T-helper 2 cell treated with Interferon-gamma antibody and Interleukin-4, amounts not matched to agents 100 ng/mL and 5 ng/mL, for 36 hours (primary cell): ENCODE measurements at regions not wholly inside any gene's neighbourhood (a gene's known extent, or its start where the extent isn't known, plus 50 kb on each side); places are given as distances from the start of the nearest gene placed in this dataset.
"Not testable (repeated sequence)": the region's sequence is repeated elsewhere in the genome, so short reads cannot be mapped to it uniquely, and the experiment has no call there.

ENCODE experiments used
- intact Hi-C: fragments of 100-400 bp; cut with micrococcal nuclease; formaldehyde crosslinking; loops from one replicate; pipeline ENCODE4 v1.15.1; 2023

GRCh38 chr4:151559595-151559994 lies 150.6 kb downstream of the FHIP1A start:
- intact Hi-C loops: no loop called here

- intact Hi-C loops: no loop called here
These were observed 152.7 kb downstream of the FHIP1A start for GRCh38 chr4:151561551-151562256.

- intact Hi-C loops: no loop called here
These were observed 154.2 kb downstream of the FHIP1A start for GRCh38 chr4:151563194-151563593.

GRCh38 chr4:151564321-151564720 lies 155.3 kb downstream of the FHIP1A start:
- intact Hi-C loops: no loop called here

GRCh38 chr4:151565583-151565982 lies 156.6 kb downstream of the FHIP1A start:
- intact Hi-C loops: no loop called here

GRCh38 chr4:151566053-151566452 lies 157.1 kb downstream of the FHIP1A start:
- intact Hi-C loops: no loop called here

GRCh38 chr4:151567056-151567455 lies 158.1 kb downstream of the FHIP1A start:
- intact Hi-C loops: no loop called here

- intact Hi-C loops: no loop called here
These were observed 160.0 kb downstream of the FHIP1A start for GRCh38 chr4:151568966-151569365.

- intact Hi-C loops: no loop called here
These were observed 160.7 kb downstream of the FHIP1A start for GRCh38 chr4:151569650-151570049.

GRCh38 chr4:151573474-151573873 lies 164.5 kb downstream of the FHIP1A start:
- intact Hi-C loops: no loop called here

GRCh38 chr4:151573945-151574344 lies 165.0 kb downstream of the FHIP1A start:
- intact Hi-C loops: no loop called here

GRCh38 chr4:151574968-151575367 lies 166.0 kb downstream of the FHIP1A start:
- intact Hi-C loops: no loop called here

- intact Hi-C loops: no loop called here
These were observed 166.7 kb downstream of the FHIP1A start for GRCh38 chr4:151575646-151576045.

- intact Hi-C loops: no loop called here
These were observed 167.7 kb downstream of the FHIP1A start for GRCh38 chr4:151576627-151577026.

- intact Hi-C loops: no loop called here
These were observed 172.6 kb downstream of the FHIP1A start for GRCh38 chr4:151581570-151581969.

GRCh38 chr4:151582098-151582497 lies 173.1 kb downstream of the FHIP1A start:
- intact Hi-C loops: no loop called here

GRCh38 chr4:151583157-151583914 lies 174.4 kb downstream of the FHIP1A start:
- intact Hi-C loops: no loop called here

GRCh38 chr4:151584101-151584500 lies 175.1 kb downstream of the FHIP1A start:
- intact Hi-C loops: no loop called here

- intact Hi-C loops: not testable (repeated sequence)
These were observed 165.2 kb downstream of the GATB start for GRCh38 chr4:151595629-151596028.

GRCh38 chr4:151597691-151598090 lies 163.1 kb downstream of the GATB start:
- intact Hi-C loops: not testable (repeated sequence)

GRCh38 chr4:151599863-151600262 lies 160.9 kb downstream of the GATB start:
- intact Hi-C loops: no loop called here

- intact Hi-C loops: no loop called here
These were observed 160.4 kb downstream of the GATB start for GRCh38 chr4:151600432-151600831.

GRCh38 chr4:151603377-151603776 lies 157.4 kb downstream of the GATB start:
- intact Hi-C loops: no loop called here
